GM12878 (cell line): ENCODE measurements at regions not wholly inside any gene's neighbourhood (a gene's known extent, or its start where the extent isn't known, plus 50 kb on each side); places are given as distances from the start of the nearest gene placed in this dataset.

ENCODE experiments used
- ATAC-seq: fragments of 200-7000 bp; cut with Tn5 transposase; 3 replicates; pipeline ENCODE4 v1.9.1; 2020; ENCODE audit warnings: mild to moderate bottlenecking, moderate library complexity
- BruUV-seq: library from RNA; stranded (reverse); fragments of 400-500 nt; replicated peaks from 2 replicates; lab custom pipeline; 2021; lab: Mats Ljungman, UMichigan
- CTCF ChIA-PET: fragments of 300-600 bp; sonication (Branson Sonifier 250); formaldehyde crosslinking; extraction: SDS; loops from one replicate; lab custom pipeline; 2021; ENCODE audit warnings: inconsistent platforms; lab: Yijun Ruan, JAX
- POLR2A ChIA-PET: fragments of 350-600 bp; formaldehyde crosslinking; extraction: SDS; loops from one replicate; lab custom pipeline; 2021; ENCODE audit warnings: inconsistent platforms; lab: Charles Lee
- RAD21 ChIA-PET: fragments of 300-600 bp; sonication (Branson Sonifier 250); formaldehyde crosslinking; loops from one replicate; lab custom pipeline; 2023; ENCODE audit warnings: antibody characterized with exemption; ENCODE audit not compliant: unreplicated experiment; lab: Charles Lee
- SMC1A ChIA-PET: fragments of 300-600 bp; sonication (Branson Sonifier 250); formaldehyde crosslinking; loops from one replicate; lab custom pipeline; 2023; ENCODE audit not compliant: unreplicated experiment, uncharacterized antibody; lab: Charles Lee
- DNase-seq: peaks from one replicate; pipeline ENCODE4 v3.0.0-alpha.2; 2011; ENCODE audit warnings: low read depth, low spot score
- FAIRE-seq: peaks from 3 replicates; lab custom pipeline; 2011; peaks lifted over from hg19 to GRCh38; lab: Jason Lieb, UNC
- H2AFZ ChIP-seq: 2 replicates; pipeline ENCODE4 v1.6.0; 2011; ENCODE audit warnings: low read depth, low read length, control low read depth; ENCODE audit not compliant: control insufficient read depth
- H3K27ac ChIP-seq: 2 replicates; pipeline ENCODE4 v1.5.1; 2011; ENCODE audit warnings: control low read depth; ENCODE audit not compliant: control insufficient read depth, insufficient read depth
- H3K27me3 ChIP-seq, 2 experiments: replicated peaks in 1 of 2; 2 replicates each; pipeline versions ENCODE4 v1.6.0 to v1.6.1; 2011; ENCODE audit warnings: low read length in 1 of 2; ENCODE audit not compliant: control insufficient read depth in 2 of 2, insufficient read depth in 2 of 2
- H3K36me3 ChIP-seq, 2 experiments: 2 replicates each; pipeline ENCODE4 v1.5.1; 2011; ENCODE audit warnings: low read length in 1 of 2; ENCODE audit not compliant: control insufficient read depth in 2 of 2, insufficient read depth in 2 of 2
- H3K4me1 ChIP-seq: 2 replicates; pipeline ENCODE4 v1.6.1; 2011; ENCODE audit warnings: mild to moderate bottlenecking, low read length, moderate library complexity, mixed read lengths; ENCODE audit not compliant: control insufficient read depth, insufficient read depth
- H3K4me2 ChIP-seq: 2 replicates; pipeline ENCODE4 v1.6.0; 2011; ENCODE audit warnings: control low read depth; ENCODE audit not compliant: control insufficient read depth, insufficient read depth
- H3K4me3 ChIP-seq: fragments of 200-600 bp; sonication (generic); 2 replicates; pipeline ENCODE4 v1.5.1; 2016
- H3K79me2 ChIP-seq: 2 replicates; pipeline ENCODE4 v1.6.0; 2011; ENCODE audit warnings: low read length; ENCODE audit not compliant: control insufficient read depth, insufficient read depth
- H3K9ac ChIP-seq: 2 replicates; pipeline ENCODE4 v1.8.0; 2011; ENCODE audit warnings: low read length, control low read depth, mixed read lengths; ENCODE audit not compliant: control insufficient read depth, insufficient read depth
- H3K9me3 ChIP-seq: replicated peaks from 3 replicates; pipeline ENCODE4 v1.5.1; 2011; ENCODE audit warnings: mild to moderate bottlenecking, low read length; ENCODE audit not compliant: control insufficient read depth, insufficient read depth
- H4K20me1 ChIP-seq: 2 replicates; pipeline ENCODE4 v1.6.0; 2011; ENCODE audit not compliant: control insufficient read depth, insufficient read depth
- FOXM1 ChIP-seq: IDR thresholded peaks from 2 replicates; pipeline ENCODE4 v1.6.1; 2012; ENCODE audit warnings: low read depth, mild to moderate bottlenecking, inconsistent platforms, low read length, moderate library complexity
- RAD21 ChIP-seq: IDR thresholded peaks from 2 replicates; pipeline ENCODE4 v1.6.1; 2011; ENCODE audit warnings: mild to moderate bottlenecking, low read depth, low read length, moderate library complexity; ENCODE audit not compliant: insufficient read depth
- SIN3A ChIP-seq: IDR thresholded peaks from 2 replicates; pipeline ENCODE4 v1.6.1; 2012; ENCODE audit warnings: low read depth, low read length, improper control_type of control experiment
- SMC3 ChIP-seq: IDR thresholded peaks from 2 replicates; pipeline ENCODE4 v1.6.1; 2011; ENCODE audit warnings: low read length, improper control_type of control experiment, borderline replicate concordance
- YY1 ChIP-seq: IDR thresholded peaks from 2 replicates; pipeline ENCODE4 v1.6.1; 2011; ENCODE audit warnings: low read depth, mild to moderate bottlenecking, low read length
- ZNF274 ChIP-seq: IDR thresholded peaks from one replicate; pipeline ENCODE4 v1.8.0; 2011; ENCODE audit not compliant: insufficient read length, insufficient read depth
- WGBS: methylation state at CpG from one replicate; pipeline ENCODE4 v1.1.6; 2016; ENCODE audit warnings: low lambda C conversion rate; ENCODE audit not compliant: insufficient replicate concordance, insufficient coverage; ENCODE audit errors: missing lambda C conversion rate; 5-methylcytosine and 5-hydroxymethylcytosine counted together
- in situ Hi-C: fragments of 300-500 bp; cut with MboI; formaldehyde crosslinking; loops from 9 replicates; pipeline ENCODE4 v1.14.3; 2018; ENCODE audit warnings: mixed read lengths
- intact Hi-C: fragments of 100-400 bp; cut with micrococcal nuclease; formaldehyde crosslinking; loops from one replicate; pipeline ENCODE4 v1.14.2; 2022; ENCODE audit not compliant: unreplicated experiment
- TF ChIP-seq, protein P1 (sequence below): fragments of 450-650 bp; IDR thresholded peaks from 2 replicates; pipeline ENCODE4 v1.6.1; 2016; ENCODE audit warnings: mild to moderate bottlenecking
- TF ChIP-seq, protein P2 (sequence below), 3 experiments: IDR thresholded peaks in 2 of 3; conservative IDR thresholded peaks in 1 of 3; 2 replicates each; pipeline ENCODE4 v1.5.1; 2011; ENCODE audit warnings: low read depth in 3 of 3, low read length in 3 of 3, mild to moderate bottlenecking in 3 of 3, control low read depth in 2 of 3, moderate library complexity in 2 of 3, inconsistent platforms in 1 of 3, mixed read lengths in 1 of 3; ENCODE audit not compliant: control insufficient read depth in 2 of 3, insufficient read depth in 1 of 3; ENCODE audit errors: extremely low read depth in 1 of 3

DNA sequence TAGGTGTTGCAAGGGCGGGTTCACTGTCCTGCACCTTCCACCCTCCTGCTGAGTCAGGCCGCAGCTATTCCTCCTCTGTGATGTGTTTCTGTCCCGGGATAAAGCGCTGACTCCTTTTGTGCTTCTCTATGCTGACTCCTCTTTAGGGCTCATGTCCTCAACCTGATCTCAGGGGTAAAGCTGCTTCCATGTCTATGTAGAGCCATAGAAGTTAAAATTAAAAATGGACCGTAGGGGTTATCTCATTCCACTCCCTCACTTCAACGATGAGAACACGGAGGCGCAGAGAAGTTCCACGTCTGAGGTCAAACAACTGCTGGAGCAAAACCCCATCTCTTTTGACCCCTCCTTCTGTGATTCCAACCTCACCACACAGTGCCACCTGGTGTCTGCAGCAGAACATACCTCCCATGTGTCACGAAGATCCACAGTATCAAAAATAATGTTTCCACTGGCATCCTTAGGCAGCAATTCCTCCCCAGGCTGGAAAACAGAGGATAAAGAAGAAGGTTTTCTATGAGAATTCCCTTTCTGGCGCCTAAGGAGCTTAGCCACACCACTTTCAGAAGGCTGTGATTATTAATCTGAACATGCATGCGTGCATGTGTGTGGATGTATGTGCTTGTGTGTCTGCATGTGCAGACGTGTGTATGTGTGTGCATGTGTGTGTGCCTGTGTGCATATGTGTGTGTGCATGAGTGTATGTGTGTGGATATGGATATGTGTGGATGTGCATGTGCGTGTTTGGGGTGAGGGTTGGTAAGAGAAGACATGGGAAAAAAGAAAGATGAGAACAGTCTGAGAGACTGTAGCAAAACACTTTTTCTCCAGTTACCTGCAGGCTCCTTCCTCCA lies 81.2 kb upstream of the UCN3 start:
- H3K27me3 ChIP-seq, result no peaks in the 10 kb centered on the region
- no peak overlapping the region for H3K4me2 ChIP-seq
- no peak overlapping the region for H3K27ac ChIP-seq
- intact Hi-C loops, result loop anchor here (2.0 kb wide), 1 partner anchor 435 kb away; no protein-coding TSS in a partner anchor
- in situ Hi-C loops, result loop anchor here (10.0 kb wide), 1 partner anchor 439 kb away; no protein-coding TSS in a partner anchor
- ChIA-PET CTCF (interaction anchor here (1.0 to 2.7 kb wide), 6 partner anchors 23 to 468 kb away, joined by 3 to 11 read pairs (median 5); no protein-coding TSS in a partner anchor), SMC1A (interaction anchor here (1.4 kb wide), 1 partner anchor 433 kb away, joined by 3 read pairs; no protein-coding TSS in a partner anchor), RAD21 (interaction anchor here (1.4 kb wide), 1 partner anchor 434 kb away, joined by 4 read pairs; no protein-coding TSS in a partner anchor), POLR2A (no interaction called here)
- no peak overlapping the region for H3K9ac ChIP-seq
- BruUV-seq, result no TSS peak
- peak; percentile 95 for ATAC-seq
- H3K36me3 ChIP-seq, result no peaks in the 10 kb centered on the region
- no peak for TF ChIP-seq FOXM1
- TF ChIP-seq RAD21, result peak; percentile 58
- TF ChIP-seq, protein P1, sequence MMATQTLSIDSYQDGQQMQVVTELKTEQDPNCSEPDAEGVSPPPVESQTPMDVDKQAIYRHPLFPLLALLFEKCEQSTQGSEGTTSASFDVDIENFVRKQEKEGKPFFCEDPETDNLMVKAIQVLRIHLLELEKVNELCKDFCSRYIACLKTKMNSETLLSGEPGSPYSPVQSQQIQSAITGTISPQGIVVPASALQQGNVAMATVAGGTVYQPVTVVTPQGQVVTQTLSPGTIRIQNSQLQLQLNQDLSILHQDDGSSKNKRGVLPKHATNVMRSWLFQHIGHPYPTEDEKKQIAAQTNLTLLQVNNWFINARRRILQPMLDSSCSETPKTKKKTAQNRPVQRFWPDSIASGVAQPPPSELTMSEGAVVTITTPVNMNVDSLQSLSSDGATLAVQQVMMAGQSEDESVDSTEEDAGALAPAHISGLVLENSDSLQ, result no peak
- TF ChIP-seq SIN3A, result no peak
- TF ChIP-seq, protein P2, sequence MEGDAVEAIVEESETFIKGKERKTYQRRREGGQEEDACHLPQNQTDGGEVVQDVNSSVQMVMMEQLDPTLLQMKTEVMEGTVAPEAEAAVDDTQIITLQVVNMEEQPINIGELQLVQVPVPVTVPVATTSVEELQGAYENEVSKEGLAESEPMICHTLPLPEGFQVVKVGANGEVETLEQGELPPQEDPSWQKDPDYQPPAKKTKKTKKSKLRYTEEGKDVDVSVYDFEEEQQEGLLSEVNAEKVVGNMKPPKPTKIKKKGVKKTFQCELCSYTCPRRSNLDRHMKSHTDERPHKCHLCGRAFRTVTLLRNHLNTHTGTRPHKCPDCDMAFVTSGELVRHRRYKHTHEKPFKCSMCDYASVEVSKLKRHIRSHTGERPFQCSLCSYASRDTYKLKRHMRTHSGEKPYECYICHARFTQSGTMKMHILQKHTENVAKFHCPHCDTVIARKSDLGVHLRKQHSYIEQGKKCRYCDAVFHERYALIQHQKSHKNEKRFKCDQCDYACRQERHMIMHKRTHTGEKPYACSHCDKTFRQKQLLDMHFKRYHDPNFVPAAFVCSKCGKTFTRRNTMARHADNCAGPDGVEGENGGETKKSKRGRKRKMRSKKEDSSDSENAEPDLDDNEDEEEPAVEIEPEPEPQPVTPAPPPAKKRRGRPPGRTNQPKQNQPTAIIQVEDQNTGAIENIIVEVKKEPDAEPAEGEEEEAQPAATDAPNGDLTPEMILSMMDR (IDR thresholded peaks at IDR 0.05 in 2 of 3, conservative IDR thresholded peaks at IDR 0.05 in 1 of 3; ENCODE audit: control insufficient read depth in 2 of 3, extremely low read depth in 1 of 3, insufficient read depth in 1 of 3, low read depth in 3 of 3, low read length in 3 of 3), result peak; percentile 62 to 66 (median 65); a peak in 5 of 6 replicates
- peak; percentile 62; the same call in 1 of the 2 replicates for TF ChIP-seq SMC3
- TF ChIP-seq YY1, result no peak
- no peak for TF ChIP-seq ZNF274
- FAIRE-seq, result peak; percentile 64
- H4K20me1 ChIP-seq, result no peaks in the 10 kb centered on the region
- DNase-seq, result no peak
- no peaks in the 10 kb centered on the region for H3K79me2 ChIP-seq
- H2AFZ ChIP-seq, result no peak overlapping the region
- no peak overlapping the region for H3K4me3 ChIP-seq
- no peaks in the 10 kb centered on the region for H3K9me3 ChIP-seq
- 17% methylated on average over 14 of the region's 14 CpGs for WGBS
- H3K4me1 ChIP-seq, result no peaks in the 10 kb centered on the region
